Urinary bladder (tissue), 3 donors: ENCODE measurements at regions not wholly inside any gene's neighbourhood (a gene's known extent, or its start where the extent isn't known, plus 50 kb on each side); places are given as distances from the start of the nearest gene placed in this dataset.
"Not testable (repeated sequence)": the region's sequence is repeated elsewhere in the genome, so short reads cannot be mapped to it uniquely, and the experiment has no call there.

Experiments used
- DNase-seq: peaks from one replicate; pipeline ENCODE4 v3.0.0-alpha.2; 2015; ENCODE audit errors: extremely low spot score
- H3K27ac ChIP-seq: one replicate; pipeline ENCODE4 v1.5.1; 2013; ENCODE audit warnings: low read depth, mild to moderate bottlenecking, moderate library complexity
- H3K36me3 ChIP-seq: one replicate; pipeline ENCODE4 v1.6.1; 2013; ENCODE audit warnings: mild to moderate bottlenecking, moderate library complexity; ENCODE audit not compliant: insufficient read depth
- H3K4me1 ChIP-seq: one replicate; pipeline ENCODE4 v1.6.1; 2013; ENCODE audit warnings: mild to moderate bottlenecking, moderate library complexity; ENCODE audit not compliant: insufficient read depth
- H3K4me3 ChIP-seq: one replicate; pipeline ENCODE4 v1.5.1; 2013; ENCODE audit warnings: low read depth, low read length
- WGBS: extraction: QIAGEN DNeasy Blood & Tissue Kit; methylation state at CpG from one replicate; pipeline ENCODE4 v1.1.7; 2013; 5-methylcytosine and 5-hydroxymethylcytosine counted together
- donor health status: healthy with polysubstance abuse.
- donor health status: healthy.

DNA sequence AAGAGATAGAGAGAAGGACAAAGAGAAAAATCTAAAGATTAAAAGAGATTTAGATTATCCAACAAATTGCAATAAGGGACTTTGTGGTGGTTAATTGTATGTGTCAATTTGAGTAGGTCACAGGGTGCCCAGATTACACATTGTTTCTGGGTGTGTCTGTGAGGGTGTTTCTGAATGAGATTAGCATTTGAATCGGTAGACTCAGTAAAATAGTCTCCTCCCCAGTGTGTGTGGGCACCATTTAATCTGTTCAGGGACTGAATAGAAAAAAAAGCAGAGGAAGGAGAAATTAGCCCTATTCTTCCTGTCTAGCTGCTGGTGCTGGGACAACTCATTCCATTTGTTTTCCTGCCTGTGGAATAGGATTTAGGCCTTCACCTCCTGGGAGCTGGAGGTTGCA lies 339.8 kb upstream of the EPHA4 start:
- H3K36me3 ChIP-seq = no peaks in the 10 kb centered on the region
- H3K27ac ChIP-seq = no peak overlapping the region
- no peak overlapping the region for H3K4me3 ChIP-seq
- no peaks in the 10 kb centered on the region for H3K4me1 ChIP-seq
- DNase-seq = no peak
- WGBS = 74% methylated on average over 1 of the region's 1 CpG

DNA sequence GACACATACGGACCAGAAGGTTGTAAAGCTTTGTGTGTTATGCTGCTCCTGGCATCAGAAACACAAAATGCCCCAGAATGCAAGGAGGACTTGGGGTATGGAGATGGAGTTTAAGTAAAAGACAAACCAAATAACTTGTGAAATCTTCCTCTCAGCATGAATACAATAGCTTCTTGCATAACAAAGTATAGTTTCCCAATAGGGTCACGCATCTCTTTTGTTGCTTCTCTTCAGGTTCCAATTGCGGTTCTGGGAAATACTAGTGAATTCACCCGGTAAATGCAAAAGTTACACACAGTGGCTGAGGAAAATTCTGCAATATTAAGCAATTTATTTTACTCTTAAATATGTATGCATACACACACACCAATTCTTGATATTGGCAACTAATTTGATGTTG lies 339.2 kb upstream of the EPHA4 start:
- DNase-seq = no peak
- Histone ChIP-seq H3K36me3 (no peaks in the 10 kb centered on the region), H3K4me3 (no peak overlapping the region), H3K27ac (no peak overlapping the region), H3K4me1 (no peaks in the 10 kb centered on the region)
- whole genome bisulfite sequencing = 93% methylated on average over 4 of the region's 4 CpGs

DNA sequence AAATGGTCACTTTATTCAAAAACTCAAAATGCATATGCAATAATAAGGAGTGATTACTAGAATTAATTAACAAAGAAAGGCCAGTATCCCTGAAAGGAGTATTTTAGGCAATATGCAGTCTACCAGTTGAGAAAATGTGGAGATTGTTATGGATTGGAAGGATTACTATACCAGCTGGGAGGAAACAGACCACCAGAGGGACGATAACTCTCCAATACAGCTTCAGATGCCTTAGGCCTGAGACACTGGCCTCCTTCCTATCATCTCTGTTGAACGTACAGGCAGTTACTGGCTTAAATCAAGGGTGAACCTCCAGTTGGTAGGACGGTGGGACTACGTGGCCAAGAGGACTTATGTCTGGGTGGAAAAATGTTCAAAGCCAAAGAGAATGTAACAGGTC lies 336.4 kb upstream of the EPHA4 start:
- no peak overlapping the region for H3K4me3 ChIP-seq
- no peak for DNase-seq
- H3K36me3 ChIP-seq = no peaks in the 10 kb centered on the region
- H3K4me1 ChIP-seq = no peaks in the 10 kb centered on the region
- 48% methylated on average over 4 of the region's 4 CpGs for WGBS
- H3K27ac ChIP-seq = no peak overlapping the region

DNA sequence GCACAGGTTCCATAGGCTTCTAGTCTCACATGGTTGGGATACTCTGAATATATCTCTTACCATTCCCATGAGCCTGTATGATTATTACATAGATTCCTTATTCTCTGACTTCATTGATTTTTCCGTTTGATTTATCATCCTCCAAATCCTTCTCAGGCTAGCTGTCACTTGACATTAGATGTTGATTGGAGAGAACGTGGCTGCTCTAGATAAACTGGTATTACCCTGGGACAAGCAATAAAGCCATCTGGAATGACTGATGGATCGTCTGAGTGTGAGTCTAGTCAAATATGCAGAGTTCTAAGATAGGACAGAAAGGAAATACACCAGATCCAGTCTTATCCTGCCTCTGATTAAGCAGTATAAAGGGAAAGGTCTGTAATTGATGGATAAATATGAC lies 325.6 kb upstream of the EPHA4 start:
- no peak overlapping the region for H3K27ac ChIP-seq
- H3K4me1 ChIP-seq = no peaks in the 10 kb centered on the region
- 43% methylated on average over 3 of the region's 3 CpGs for WGBS
- no peak for DNase-seq
- no peaks in the 10 kb centered on the region for H3K36me3 ChIP-seq
- H3K4me3 ChIP-seq = no peak overlapping the region

DNA sequence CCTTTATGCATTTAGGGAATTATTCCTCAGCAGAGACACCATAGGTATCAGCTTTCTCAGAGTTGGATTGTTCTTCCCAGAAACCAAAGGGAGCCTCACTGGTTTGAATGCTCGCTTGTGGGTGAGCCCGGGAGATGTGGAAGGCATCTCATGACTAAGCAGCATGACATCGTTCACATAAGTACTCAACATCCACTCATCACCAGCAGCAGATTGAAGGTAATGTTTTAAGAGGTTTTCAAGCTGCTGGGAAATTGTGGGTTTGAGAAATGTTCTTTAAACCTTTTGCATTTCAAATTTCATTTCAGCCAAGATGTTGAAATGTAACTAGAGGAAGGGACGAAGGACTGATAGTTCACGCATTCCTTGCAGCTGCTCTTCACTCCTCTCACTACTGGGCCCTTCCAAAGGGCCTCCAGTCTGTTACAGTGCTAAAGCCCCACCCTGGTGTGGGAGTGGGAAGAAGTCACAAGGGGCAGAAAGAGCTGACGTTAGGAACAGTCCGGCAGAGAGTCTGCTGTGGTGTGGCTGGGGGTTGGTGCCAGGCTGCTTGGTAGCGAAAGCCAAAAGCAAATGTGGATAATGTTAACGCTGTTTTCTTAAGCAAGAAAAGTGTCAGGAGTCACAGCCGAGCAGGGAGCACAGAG lies 324.5 kb upstream of the EPHA4 start:
- H3K36me3 ChIP-seq = no peaks in the 10 kb centered on the region
- 65% methylated on average over 10 of the region's 10 CpGs for WGBS
- no peaks in the 10 kb centered on the region for H3K4me1 ChIP-seq
- no peak overlapping the region for H3K4me3 ChIP-seq
- H3K27ac ChIP-seq = no peak overlapping the region
- DNase-seq = no peak

DNA sequence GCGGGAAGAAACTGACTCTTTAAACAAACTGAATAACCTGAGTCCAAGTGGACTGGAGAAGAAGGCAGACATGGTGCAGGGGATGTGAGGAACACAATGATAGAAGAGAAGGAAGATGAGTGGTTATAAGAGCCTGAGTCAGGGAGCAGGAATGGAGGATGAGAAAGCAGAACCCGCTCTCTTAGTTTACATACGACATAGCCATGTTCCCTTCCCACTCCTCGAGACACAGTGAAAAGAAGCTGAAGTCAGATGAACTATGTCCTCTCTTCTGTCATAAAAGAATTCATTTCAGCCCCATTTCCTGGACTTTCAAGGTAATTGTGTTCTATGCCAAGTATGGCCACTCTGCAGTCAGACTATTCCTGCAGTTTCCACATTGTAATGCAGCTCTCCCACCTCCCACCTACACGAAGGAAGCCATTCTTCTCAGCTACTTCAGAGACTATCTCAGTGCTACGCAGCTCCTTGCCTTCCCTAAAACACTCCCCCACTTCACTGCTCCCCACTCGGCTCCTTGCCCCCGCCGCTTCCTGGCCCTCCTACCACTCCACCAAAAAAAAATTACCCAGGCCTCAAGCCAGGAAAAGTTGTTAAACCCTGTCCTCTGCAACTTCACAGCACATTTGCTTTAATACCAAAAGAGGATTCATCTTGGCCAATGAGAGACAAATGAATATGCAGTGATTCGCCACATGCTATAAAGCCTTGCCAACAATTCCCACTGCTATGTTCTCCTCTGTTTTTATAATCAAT lies 323.4 kb upstream of the EPHA4 start:
- Histone ChIP-seq H3K36me3 (no peaks in the 10 kb centered on the region), H3K4me3 (no peak overlapping the region), H3K4me1 (no peaks in the 10 kb centered on the region), H3K27ac (no peak overlapping the region)
- 60% methylated on average over 10 of the region's 10 CpGs for WGBS
- no peak for DNase-seq

DNA sequence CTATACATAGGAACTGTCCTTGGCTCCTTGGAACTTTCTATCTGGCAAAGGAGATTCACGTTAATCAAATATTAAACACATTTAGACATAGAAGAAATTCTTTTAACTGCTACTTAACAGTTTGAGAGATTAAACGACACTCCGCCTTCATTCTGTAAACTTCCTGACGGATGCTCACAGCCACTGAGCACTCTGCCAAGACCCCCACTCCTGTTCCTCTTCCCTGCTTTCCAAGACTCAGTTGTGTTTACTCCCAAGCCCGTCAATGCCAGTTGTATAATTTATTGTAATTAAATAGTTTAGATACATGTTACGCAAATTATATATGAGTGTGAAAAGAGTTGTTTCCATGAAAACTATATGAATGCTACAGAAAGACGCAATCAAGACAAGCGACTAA lies 321.4 kb upstream of the EPHA4 start:
- WGBS = 81% methylated on average over 8 of the region's 8 CpGs
- H3K36me3 ChIP-seq = no peaks in the 10 kb centered on the region

DNA sequence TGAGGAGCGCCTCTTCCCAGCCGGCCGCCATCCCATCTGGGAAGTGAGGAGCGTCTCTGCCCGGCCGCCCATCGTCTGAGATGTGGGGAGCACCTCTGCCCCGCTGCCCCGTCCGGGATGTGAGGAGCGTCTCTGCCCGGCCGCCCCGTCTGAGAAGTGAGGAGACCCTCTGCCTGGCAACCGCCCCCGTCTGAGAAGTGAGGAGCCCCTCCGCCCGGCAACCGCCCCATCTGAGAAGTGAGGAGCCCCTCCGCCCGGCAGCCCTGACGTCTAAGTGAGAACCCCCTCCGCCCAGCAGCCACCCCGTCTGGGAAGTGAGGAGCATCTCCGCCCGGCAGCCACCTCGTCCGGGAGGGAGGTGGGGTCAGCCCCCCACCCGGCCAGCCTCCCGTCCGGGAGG lies 319.9 kb upstream of the EPHA4 start:
- H3K4me3 ChIP-seq, DNase-seq, H3K27ac ChIP-seq, H3K36me3 ChIP-seq, H3K4me1 ChIP-seq: not testable (repeated sequence)
- WGBS = 90% methylated on average over 19 of the region's 31 CpGs

More for the DNA sequence above, 321.4 kb upstream of the EPHA4 start:
- Histone ChIP-seq H3K27ac (no peak overlapping the region), H3K4me1 (no peaks in the 10 kb centered on the region), H3K4me3 (no peak overlapping the region)
- DNase-seq = no peak

DNA sequence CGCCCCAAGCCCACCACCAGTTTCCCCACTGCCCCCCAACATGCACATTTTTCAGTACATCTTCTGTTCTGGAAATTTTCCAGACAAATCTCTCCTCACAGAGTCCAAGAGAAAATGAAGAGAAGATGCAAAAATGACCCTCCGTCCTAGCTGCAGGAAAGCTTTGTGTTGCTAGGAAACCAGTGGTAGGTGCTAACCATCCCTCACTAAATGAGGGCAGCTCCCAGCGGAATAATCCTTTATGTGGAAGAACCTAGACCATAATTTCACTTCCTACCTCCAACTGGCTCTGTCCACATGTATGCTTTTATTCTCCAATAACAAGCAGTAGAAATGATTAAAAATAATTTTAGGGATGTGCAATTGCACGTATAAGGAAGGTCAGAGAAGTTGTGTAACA lies 311.9 kb upstream of the EPHA4 start:
- DNase-seq = no peak
- no peak overlapping the region for H3K27ac ChIP-seq
- H3K4me1 ChIP-seq = no peaks in the 10 kb centered on the region
- H3K36me3 ChIP-seq = no peaks in the 10 kb centered on the region
- H3K4me3 ChIP-seq = no peak overlapping the region
- whole genome bisulfite sequencing = 54% methylated on average over 4 of the region's 4 CpGs

DNA sequence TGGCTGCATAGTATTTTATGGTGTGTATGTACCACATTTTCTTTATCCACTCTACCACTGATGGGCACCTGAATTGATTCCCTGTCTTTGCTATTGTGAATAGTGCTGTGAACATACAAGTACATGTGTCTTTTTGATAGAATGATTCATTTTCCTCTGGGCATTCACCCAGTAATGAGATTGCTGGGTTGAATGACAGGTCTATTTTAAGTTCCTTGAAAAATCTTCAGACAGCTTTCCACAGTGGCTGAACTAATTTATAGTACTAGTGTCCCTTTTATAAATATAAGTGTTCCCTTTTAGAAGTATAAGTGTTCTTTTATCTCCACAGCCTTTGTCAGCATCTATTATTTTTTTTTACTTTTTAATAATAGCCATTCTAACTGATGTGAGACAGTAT lies 303.9 kb upstream of the EPHA4 start:
- H3K27ac ChIP-seq = no peak overlapping the region
- H3K4me1 ChIP-seq = no peaks in the 10 kb centered on the region
- H3K36me3 ChIP-seq = no peaks in the 10 kb centered on the region
- no peak for DNase-seq
- no peak overlapping the region for H3K4me3 ChIP-seq

DNA sequence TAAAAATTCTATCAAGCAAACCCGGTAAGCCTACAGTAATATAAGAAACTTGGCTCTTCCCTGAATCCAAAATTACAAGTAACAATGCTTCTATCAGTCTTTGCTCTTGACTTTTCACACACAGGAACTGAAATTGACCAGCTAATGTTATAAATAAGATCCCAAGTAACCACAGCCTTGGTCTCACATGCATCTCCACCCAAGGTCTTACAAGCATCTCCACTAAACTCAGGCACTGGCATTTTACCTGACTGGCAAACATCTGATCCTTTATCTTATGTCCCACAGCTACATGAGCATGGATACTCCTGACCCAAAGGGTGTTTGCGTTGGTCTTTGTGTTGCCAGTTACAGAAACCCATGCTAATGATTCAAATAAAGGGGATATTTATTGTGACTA lies 302.3 kb upstream of the EPHA4 start:
- H3K36me3 ChIP-seq = no peaks in the 10 kb centered on the region
- no peaks in the 10 kb centered on the region for H3K4me1 ChIP-seq
- H3K4me3 ChIP-seq = no peak overlapping the region
- 88% methylated on average over 2 of the region's 2 CpGs for WGBS
- no peak overlapping the region for H3K27ac ChIP-seq
- no peak for DNase-seq

DNA sequence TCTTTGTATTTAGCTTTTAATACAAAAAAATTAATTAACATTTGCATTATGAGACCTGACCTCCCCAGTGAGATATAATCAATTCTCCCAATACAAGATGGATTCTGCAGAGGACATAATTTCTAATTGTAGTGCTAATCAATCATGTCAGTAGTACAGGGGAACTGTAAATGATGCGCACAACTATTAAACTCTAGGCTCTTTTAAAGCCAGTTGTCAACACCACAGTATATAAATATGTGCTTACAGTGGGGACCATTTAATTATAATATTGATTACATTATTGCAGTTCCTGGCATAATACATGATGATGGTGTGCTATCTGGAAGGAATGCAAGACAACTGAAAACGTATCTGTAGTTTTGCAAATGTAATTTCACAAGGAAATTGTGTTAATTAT lies 285.6 kb upstream of the EPHA4 start:
- Histone ChIP-seq H3K27ac (no peak overlapping the region), H3K36me3 (no peaks in the 10 kb centered on the region), H3K4me1 (no peaks in the 10 kb centered on the region), H3K4me3 (no peak overlapping the region)
- 43% methylated on average over 2 of the region's 2 CpGs for WGBS
- DNase-seq = no peak

DNA sequence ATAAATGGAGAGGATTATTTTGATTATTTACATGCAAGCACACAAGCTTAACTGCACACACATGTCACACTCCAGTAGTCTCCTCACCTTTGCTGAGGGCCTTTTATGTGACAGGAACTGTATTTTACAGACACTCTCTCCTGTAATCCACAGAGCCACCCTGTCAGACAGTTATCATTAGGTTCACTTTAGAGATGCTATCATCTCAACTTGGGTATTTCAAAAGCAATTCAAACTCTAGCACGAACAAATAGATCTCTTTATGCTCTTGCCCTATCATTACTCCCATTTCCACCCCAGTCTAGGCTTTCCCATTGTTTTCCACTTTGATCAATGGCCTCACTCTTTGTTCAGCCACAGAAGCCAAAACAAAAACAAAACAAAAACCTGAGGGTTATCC lies 281.2 kb upstream of the EPHA4 start:
- no peaks in the 10 kb centered on the region for H3K4me1 ChIP-seq
- 11% methylated on average over 1 of the region's 1 CpG for whole genome bisulfite sequencing
- H3K4me3 ChIP-seq = no peak overlapping the region
- DNase-seq = no peak
- no peak overlapping the region for H3K27ac ChIP-seq
- no peaks in the 10 kb centered on the region for H3K36me3 ChIP-seq

DNA sequence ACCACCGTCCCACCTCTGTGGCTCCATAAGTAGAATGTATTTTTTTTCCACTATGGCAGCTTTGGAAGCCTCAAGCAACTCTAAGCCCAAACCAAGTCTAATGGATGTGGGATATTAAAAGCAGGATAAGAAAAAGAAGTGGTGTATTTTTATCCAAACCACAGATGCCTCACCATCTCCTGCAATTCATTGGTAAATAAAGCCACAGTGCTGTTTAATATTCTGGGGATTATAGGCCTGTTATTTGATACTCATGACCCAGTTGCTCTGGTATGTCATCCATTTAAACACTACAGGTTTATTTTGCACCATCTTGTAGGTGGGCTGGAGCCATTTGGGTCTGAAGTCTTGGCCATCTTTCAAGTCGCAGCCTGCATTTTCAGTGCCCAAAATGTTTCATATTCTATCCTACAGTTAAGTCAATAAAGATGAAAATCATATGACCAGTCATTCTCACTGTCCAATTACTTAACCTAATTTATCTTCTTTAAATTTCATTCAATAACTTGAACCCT lies 279.5 kb upstream of the EPHA4 start:
- no peaks in the 10 kb centered on the region for H3K4me1 ChIP-seq
- DNase-seq = no peak
- H3K36me3 ChIP-seq = no peaks in the 10 kb centered on the region
- H3K4me3 ChIP-seq = no peak overlapping the region
- WGBS = 87% methylated on average over 2 of the region's 2 CpGs
- H3K27ac ChIP-seq = no peak overlapping the region
